Erythroblast (primary cell): ENCODE measurements at regions not wholly inside any gene's neighbourhood (a gene's known extent, or its start where the extent isn't known, plus 50 kb on each side); places are given as distances from the start of the nearest gene placed in this dataset.

Experiments used
- DNase-seq, 2 experiments: peaks; one replicate each; lab custom pipeline; 2025; lab: John Stamatoyannopoulos, UW
- GATA1 ChIP-seq: IDR thresholded peaks from 2 replicates; pipeline ENCODE4 v1.6.1; 2011; ENCODE audit warnings: low read depth, mild to moderate bottlenecking, control low read depth, low read length, moderate library complexity
- POLR2A ChIP-seq: IDR thresholded peaks from 2 replicates; pipeline ENCODE4 v1.6.1; 2011; ENCODE audit warnings: mild to moderate bottlenecking, low read length

- DNase-seq: no peak
- TF ChIP-seq GATA1 (no peak), POLR2A (no peak)
Observed at GRCh38 chr16:5349670-5350517, 252.3 kb upstream of the EEF2KMT start.

GRCh38 chr16:5349101-5349500 lies 251.5 kb upstream of the EEF2KMT start:
- DNase-seq: no peak
- TF ChIP-seq GATA1: no peak
- no peak for TF ChIP-seq POLR2A

- no peak for DNase-seq
- no peak for TF ChIP-seq GATA1
Observed at GRCh38 chr16:5347561-5347960, 250.0 kb upstream of the EEF2KMT start.

GRCh38 chr16:5336941-5337340 lies 239.3 kb upstream of the EEF2KMT start:
- TF ChIP-seq POLR2A (no peak), GATA1 (no peak)
- no peak for DNase-seq

GRCh38 chr16:5333991-5334390 lies 236.4 kb upstream of the EEF2KMT start:
- TF ChIP-seq GATA1 (no peak), POLR2A (no peak)
- no peak for DNase-seq

- DNase-seq: no peak
- TF ChIP-seq GATA1 (no peak), POLR2A (no peak)
Observed at GRCh38 chr16:5333126-5333525, 235.5 kb upstream of the EEF2KMT start.

GRCh38 chr16:5330058-5330457 lies 232.5 kb upstream of the EEF2KMT start:
- DNase-seq: no peak
- TF ChIP-seq POLR2A: no peak

- no peak for TF ChIP-seq GATA1
- no peak for TF ChIP-seq POLR2A
- no peak for DNase-seq
Observed at GRCh38 chr16:5328546-5328945, 231.0 kb upstream of the EEF2KMT start.

GRCh38 chr16:5326395-5326794 lies 228.8 kb upstream of the EEF2KMT start:
- TF ChIP-seq GATA1 (no peak), POLR2A (no peak)
- no peak for DNase-seq

GRCh38 chr16:5325932-5326331 lies 228.3 kb upstream of the EEF2KMT start:
- no peak for DNase-seq
- TF ChIP-seq GATA1 (no peak), POLR2A (no peak)

GRCh38 chr16:5323284-5324141 lies 225.9 kb upstream of the EEF2KMT start:
- TF ChIP-seq POLR2A: no peak
- no peak for TF ChIP-seq GATA1
- DNase-seq: no peak

- TF ChIP-seq POLR2A (no peak), GATA1 (no peak)
Observed at GRCh38 chr16:5321930-5322329, 224.3 kb upstream of the EEF2KMT start.

GRCh38 chr16:5319799-5320198 lies 222.2 kb upstream of the EEF2KMT start:
- DNase-seq: no peak
- no peak for TF ChIP-seq POLR2A
- TF ChIP-seq GATA1: no peak

More at GRCh38 chr16:5321930-5322329, 224.3 kb upstream of the EEF2KMT start:
- DNase-seq: no peak

GRCh38 chr16:5315914-5316313 lies 218.3 kb upstream of the EEF2KMT start:
- TF ChIP-seq POLR2A: no peak
- no peak for TF ChIP-seq GATA1
- no peak for DNase-seq
